HL-60 (cell line): ENCODE measurements at regions not wholly inside any gene's neighbourhood (a gene's known extent, or its start where the extent isn't known, plus 50 kb on each side); places are given as distances from the start of the nearest gene placed in this dataset.

Experiments
- POLR2AphosphoS5 ChIP-seq: IDR thresholded peaks from 2 replicates; pipeline ENCODE4 v1.6.1; 2012; ENCODE audit warnings: low read depth
- TF ChIP-seq, protein P1 (sequence below): IDR thresholded peaks from one replicate; pipeline ENCODE4 v1.5.1; 2011; ENCODE audit warnings: low read length, control low read depth, inconsistent platforms; ENCODE audit not compliant: insufficient read depth

GRCh38 chr11:18878211-18878610 lies 61.0 kb downstream of the MRGPRX1 start:
- TF ChIP-seq, protein P1, sequence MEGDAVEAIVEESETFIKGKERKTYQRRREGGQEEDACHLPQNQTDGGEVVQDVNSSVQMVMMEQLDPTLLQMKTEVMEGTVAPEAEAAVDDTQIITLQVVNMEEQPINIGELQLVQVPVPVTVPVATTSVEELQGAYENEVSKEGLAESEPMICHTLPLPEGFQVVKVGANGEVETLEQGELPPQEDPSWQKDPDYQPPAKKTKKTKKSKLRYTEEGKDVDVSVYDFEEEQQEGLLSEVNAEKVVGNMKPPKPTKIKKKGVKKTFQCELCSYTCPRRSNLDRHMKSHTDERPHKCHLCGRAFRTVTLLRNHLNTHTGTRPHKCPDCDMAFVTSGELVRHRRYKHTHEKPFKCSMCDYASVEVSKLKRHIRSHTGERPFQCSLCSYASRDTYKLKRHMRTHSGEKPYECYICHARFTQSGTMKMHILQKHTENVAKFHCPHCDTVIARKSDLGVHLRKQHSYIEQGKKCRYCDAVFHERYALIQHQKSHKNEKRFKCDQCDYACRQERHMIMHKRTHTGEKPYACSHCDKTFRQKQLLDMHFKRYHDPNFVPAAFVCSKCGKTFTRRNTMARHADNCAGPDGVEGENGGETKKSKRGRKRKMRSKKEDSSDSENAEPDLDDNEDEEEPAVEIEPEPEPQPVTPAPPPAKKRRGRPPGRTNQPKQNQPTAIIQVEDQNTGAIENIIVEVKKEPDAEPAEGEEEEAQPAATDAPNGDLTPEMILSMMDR = no peak
- TF ChIP-seq POLR2AphosphoS5 = no peak
